Osteoblast (primary cell): ENCODE measurements at regions not wholly inside any gene's neighbourhood (a gene's known extent, or its start where the extent isn't known, plus 50 kb on each side); places are given as distances from the start of the nearest gene placed in this dataset.

ENCODE experiments used
- DNase-seq: peaks from one replicate; pipeline ENCODE4 v3.0.0; 2011; ENCODE audit warnings: low spot score, mixed read lengths; ENCODE audit not compliant: insufficient read length; ENCODE audit errors: missing footprints
- H2AFZ ChIP-seq: 2 replicates; pipeline ENCODE4 v1.6.0; 2011; ENCODE audit warnings: mild to moderate bottlenecking, low read length
- H3K27ac ChIP-seq: 2 replicates; pipeline ENCODE4 v1.5.1; 2011; ENCODE audit warnings: mild to moderate bottlenecking, low read depth, low read length, moderate library complexity
- H3K27me3 ChIP-seq: 2 replicates; pipeline ENCODE4 v1.6.0; 2012; ENCODE audit warnings: mild to moderate bottlenecking, control low read depth, inconsistent platforms, low read length, moderate library complexity; ENCODE audit not compliant: insufficient read depth
- H3K36me3 ChIP-seq: 2 replicates; pipeline ENCODE4 v1.5.1; 2011; ENCODE audit warnings: mild to moderate bottlenecking, low read length, control low read depth, moderate library complexity; ENCODE audit not compliant: insufficient read depth
- H3K4me1 ChIP-seq: 2 replicates; pipeline ENCODE4 v1.5.1; 2011; ENCODE audit warnings: mild to moderate bottlenecking, low read length, control low read depth, moderate library complexity; ENCODE audit not compliant: insufficient read depth
- H3K4me2 ChIP-seq: 2 replicates; pipeline ENCODE4 v1.6.0; 2011; ENCODE audit warnings: mild to moderate bottlenecking, low read length; ENCODE audit not compliant: insufficient read depth
- H3K4me3 ChIP-seq: fragments of 200-600 bp; sonication (generic); 3 replicates; pipeline ENCODE4 v1.5.1; 2012; ENCODE audit warnings: mild to moderate bottlenecking, low read length, inconsistent platforms; ENCODE audit not compliant: insufficient read depth
- H3K79me2 ChIP-seq: 2 replicates; pipeline ENCODE4 v1.6.0; 2012; ENCODE audit warnings: mild to moderate bottlenecking, low read length, control low read depth, inconsistent platforms; ENCODE audit not compliant: insufficient read depth
- H3K9me3 ChIP-seq: 2 replicates; pipeline ENCODE4 v1.5.1; 2011; ENCODE audit warnings: low read depth, low read length, control low read depth
- H4K20me1 ChIP-seq: 2 replicates; pipeline ENCODE4 v1.6.0; 2012; ENCODE audit warnings: mild to moderate bottlenecking, low read length, control low read depth; ENCODE audit not compliant: insufficient read depth
- TF ChIP-seq, protein P1 (sequence below): IDR thresholded peaks from 2 replicates; pipeline ENCODE4 v1.5.1; 2011; ENCODE audit warnings: mild to moderate bottlenecking, low read depth, low read length, moderate library complexity; ENCODE audit errors: extremely low read depth

DNA sequence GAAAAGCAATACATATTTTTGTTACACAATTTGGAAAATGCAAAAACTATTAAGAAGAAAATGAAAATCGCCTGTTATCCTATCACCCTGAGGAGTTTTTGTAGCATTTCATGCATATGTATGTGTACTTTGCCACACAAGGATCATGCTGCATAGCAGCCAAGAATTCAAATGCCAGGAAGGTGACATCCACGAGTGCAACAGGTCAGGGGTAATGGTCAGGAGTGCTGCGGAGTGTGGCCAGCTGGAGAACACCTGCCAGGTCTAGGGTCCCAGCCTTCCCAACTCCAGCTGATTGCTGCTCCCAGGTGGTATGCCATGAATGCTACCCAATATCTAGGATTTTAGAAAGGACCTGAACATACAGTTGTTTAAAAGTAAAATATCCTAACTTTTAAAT, 617.1 kb downstream of the PRELID2 start:
- Histone ChIP-seq H2AFZ (no peak overlapping the region), H3K36me3 (no peaks in the 10 kb centered on the region), H3K4me1 (no peaks in the 10 kb centered on the region), H3K4me3 (no peak overlapping the region), H3K9me3 (no peaks in the 10 kb centered on the region), H3K27me3 (no peaks in the 10 kb centered on the region), H3K4me2 (no peak overlapping the region), H3K79me2 (no peaks in the 10 kb centered on the region), H3K27ac (no peak overlapping the region), H4K20me1 (no peaks in the 10 kb centered on the region)
- TF ChIP-seq, protein P1, sequence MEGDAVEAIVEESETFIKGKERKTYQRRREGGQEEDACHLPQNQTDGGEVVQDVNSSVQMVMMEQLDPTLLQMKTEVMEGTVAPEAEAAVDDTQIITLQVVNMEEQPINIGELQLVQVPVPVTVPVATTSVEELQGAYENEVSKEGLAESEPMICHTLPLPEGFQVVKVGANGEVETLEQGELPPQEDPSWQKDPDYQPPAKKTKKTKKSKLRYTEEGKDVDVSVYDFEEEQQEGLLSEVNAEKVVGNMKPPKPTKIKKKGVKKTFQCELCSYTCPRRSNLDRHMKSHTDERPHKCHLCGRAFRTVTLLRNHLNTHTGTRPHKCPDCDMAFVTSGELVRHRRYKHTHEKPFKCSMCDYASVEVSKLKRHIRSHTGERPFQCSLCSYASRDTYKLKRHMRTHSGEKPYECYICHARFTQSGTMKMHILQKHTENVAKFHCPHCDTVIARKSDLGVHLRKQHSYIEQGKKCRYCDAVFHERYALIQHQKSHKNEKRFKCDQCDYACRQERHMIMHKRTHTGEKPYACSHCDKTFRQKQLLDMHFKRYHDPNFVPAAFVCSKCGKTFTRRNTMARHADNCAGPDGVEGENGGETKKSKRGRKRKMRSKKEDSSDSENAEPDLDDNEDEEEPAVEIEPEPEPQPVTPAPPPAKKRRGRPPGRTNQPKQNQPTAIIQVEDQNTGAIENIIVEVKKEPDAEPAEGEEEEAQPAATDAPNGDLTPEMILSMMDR: no peak
- no peak for DNase-seq

- no peaks in the 10 kb centered on the region for H3K36me3 ChIP-seq
- TF ChIP-seq, protein P1: no peak
- no peaks in the 10 kb centered on the region for H3K4me1 ChIP-seq
- H3K9me3 ChIP-seq: no peaks in the 10 kb centered on the region
- H4K20me1 ChIP-seq: no peaks in the 10 kb centered on the region
- no peak overlapping the region for H2AFZ ChIP-seq
- no peak overlapping the region for H3K4me2 ChIP-seq
- H3K27me3 ChIP-seq: no peaks in the 10 kb centered on the region
- no peak for DNase-seq
- H3K79me2 ChIP-seq: no peaks in the 10 kb centered on the region
- H3K4me3 ChIP-seq: no peak overlapping the region
- no peak overlapping the region for H3K27ac ChIP-seq
Observed at GRCh38 chr5:145210020-145210419, 625.1 kb downstream of the PRELID2 start.

DNA sequence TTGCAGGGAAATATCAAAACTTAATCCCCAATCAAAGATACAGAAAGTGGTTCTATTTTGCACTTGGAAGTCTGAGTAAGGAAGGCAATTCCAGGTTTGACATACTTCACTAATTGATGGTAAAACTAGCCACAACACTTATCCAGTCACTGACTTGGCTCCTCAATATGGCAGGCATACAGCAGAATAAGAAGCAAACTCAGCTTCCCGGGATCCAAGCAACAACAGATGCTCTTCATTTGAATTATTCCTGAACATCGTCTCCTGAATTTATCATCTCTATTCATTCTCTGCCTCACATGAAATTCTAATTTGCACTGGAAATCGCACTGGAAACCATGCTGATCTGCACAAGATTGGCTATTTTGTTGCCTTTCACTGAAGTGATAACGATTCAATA, 629.6 kb downstream of the PRELID2 start:
- Histone ChIP-seq H4K20me1 (no peaks in the 10 kb centered on the region), H2AFZ (no peak overlapping the region), H3K9me3 (no peaks in the 10 kb centered on the region), H3K27ac (no peak overlapping the region), H3K36me3 (no peaks in the 10 kb centered on the region), H3K27me3 (no peaks in the 10 kb centered on the region), H3K4me1 (no peaks in the 10 kb centered on the region), H3K4me2 (no peak overlapping the region), H3K4me3 (no peak overlapping the region), H3K79me2 (no peaks in the 10 kb centered on the region)
- TF ChIP-seq, protein P1: no peak
- no peak for DNase-seq

- Histone ChIP-seq H3K4me1 (no peaks in the 10 kb centered on the region), H4K20me1 (no peaks in the 10 kb centered on the region)
- TF ChIP-seq, protein P1: no peak
Observed at GRCh38 chr5:145204743-145205142, 630.4 kb downstream of the PRELID2 start.

More at GRCh38 chr5:145204743-145205142, 630.4 kb downstream of the PRELID2 start:
- no peaks in the 10 kb centered on the region for H3K9me3 ChIP-seq
- H3K79me2 ChIP-seq: no peaks in the 10 kb centered on the region
- no peak for DNase-seq
- H3K27me3 ChIP-seq: no peaks in the 10 kb centered on the region
- H2AFZ ChIP-seq: no peak overlapping the region
- no peak overlapping the region for H3K4me2 ChIP-seq
- no peak overlapping the region for H3K4me3 ChIP-seq
- H3K27ac ChIP-seq: no peak overlapping the region
- H3K36me3 ChIP-seq: no peaks in the 10 kb centered on the region
